Gastrocnemius medialis (tissue), 4 donors: ENCODE measurements at regions not wholly inside any gene's neighbourhood (a gene's known extent, or its start where the extent isn't known, plus 50 kb on each side); places are given as distances from the start of the nearest gene placed in this dataset.

ENCODE experiments used
- CTCF ChIP-seq, 5 experiments: fragments of 450-650 bp in 3 of 5; fragments of 200-600 bp in 2 of 5; sonication (generic) in 2 of 5; IDR thresholded peaks in 4 of 5; conservative IDR thresholded peaks in 1 of 5; 1 replicate in 4 of 5; 2 replicates in 1 of 5; pipeline ENCODE4 v1.5.1; 2016 to 2019; ENCODE audit warnings: antibody characterized with exemption in 5 of 5, mild to moderate bottlenecking in 3 of 5, moderate library complexity in 3 of 5
- POLR2A ChIP-seq, 2 donors: fragments of 450-650 bp; IDR thresholded peaks; one replicate each; pipeline ENCODE4 v1.6.1; 2017; ENCODE audit warnings: antibody characterized with exemption in 2 of 2, mild to moderate bottlenecking in 2 of 2, moderate library complexity in 2 of 2

DNA sequence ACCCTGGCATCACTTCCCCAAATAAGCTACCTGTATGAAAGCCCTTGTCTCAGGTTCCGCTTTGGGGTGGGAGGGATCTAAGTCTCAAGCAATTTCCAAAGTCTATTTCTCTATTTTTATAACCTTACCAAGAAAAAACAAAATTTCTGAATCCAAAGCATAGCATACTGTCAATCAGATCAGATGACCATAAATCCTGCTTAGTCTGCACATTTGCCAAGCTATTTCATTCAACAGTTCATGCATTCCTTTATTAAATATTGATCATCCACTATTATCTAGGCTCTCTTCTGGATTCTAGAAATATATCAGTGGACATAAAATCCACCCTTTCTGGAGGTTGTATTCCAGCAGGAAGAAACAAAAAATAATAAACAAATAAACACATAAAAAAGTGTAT lies 263.5 kb upstream of the USP15 start:
- TF ChIP-seq CTCF (IDR thresholded peaks at IDR 0.05 in 4 of 5, conservative IDR thresholded peaks at IDR 0.05 in 1 of 5) (no peak), POLR2A (IDR thresholded peaks at IDR 0.05) (no peak)
